ENCODE measurements at regions not wholly inside any gene's neighbourhood (a gene's known extent, or its start where the extent isn't known, plus 50 kb on each side); places are given as distances from the start of the nearest gene placed in this dataset.

DNA sequence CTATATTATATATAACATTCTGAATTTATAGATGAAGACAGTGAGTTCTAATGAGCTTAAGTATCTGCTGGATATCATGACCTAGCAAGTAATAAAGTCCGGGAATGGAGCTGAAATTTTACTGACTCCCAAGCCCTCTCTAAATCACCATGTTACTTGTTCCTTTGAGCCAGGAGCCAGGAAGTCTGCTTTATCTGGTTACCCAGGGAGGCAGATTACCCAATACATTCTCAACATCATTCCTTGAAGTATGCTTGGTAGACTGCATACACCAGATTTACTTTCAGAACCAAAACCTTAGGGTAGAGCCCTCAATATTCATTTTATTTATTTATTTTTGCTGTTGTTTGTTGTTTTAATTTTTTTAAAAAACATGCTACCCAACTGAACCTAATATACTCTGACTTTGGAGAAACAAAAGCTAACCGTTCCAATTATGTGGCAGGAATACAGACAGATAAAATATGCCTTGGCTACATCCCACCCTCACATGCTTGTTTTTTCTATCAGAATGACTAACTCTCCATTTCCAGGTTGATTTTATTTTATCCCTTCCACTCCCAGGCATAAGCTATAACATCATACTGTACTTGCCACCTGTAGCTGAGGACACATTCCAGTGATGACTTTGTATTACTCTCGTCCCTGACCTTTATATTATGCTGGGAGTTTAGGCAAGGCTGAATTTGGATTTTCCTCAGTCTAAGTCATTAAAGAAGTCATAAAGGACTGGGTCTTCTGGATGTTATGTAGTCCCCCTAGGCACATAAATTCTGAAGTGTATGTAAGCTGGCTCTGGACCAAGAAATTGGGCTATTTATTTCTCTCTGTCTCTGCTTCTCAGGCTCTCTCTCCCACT is 82.0 kb downstream of the YIPF5 start:
- Histone ChIP-seq H3K27ac (ENCODE audit: low read depth, low read length) (no peak overlapping the region), H3K4me1 (ENCODE audit: insufficient read depth, low read length) (no peaks in the 10 kb centered on the region), H3K79me2 (ENCODE audit: insufficient read depth, low read length) (no peaks in the 10 kb centered on the region), H3K4me2 (ENCODE audit: low read length) (no peak overlapping the region), H3K9me3 (ENCODE audit: insufficient read depth, low read depth, low read length) (no peaks in the 10 kb centered on the region), H4K20me1 (ENCODE audit: insufficient read depth, low read length) (no peaks in the 10 kb centered on the region), H3K4me3 (ENCODE audit: insufficient read depth, low read depth, low read length) (no peak overlapping the region), H3K27me3 (ENCODE audit: insufficient read depth, low read length) (no peaks in the 10 kb centered on the region), H2AFZ (ENCODE audit: low read depth, low read length) (no peak overlapping the region), H3K9ac (ENCODE audit: low read length) (no peak overlapping the region), H3K36me3 (ENCODE audit: insufficient read depth, low read length) (no peaks in the 10 kb centered on the region)
- Mint-ChIP-seq H3K4me1 (ENCODE audit: low read depth, unreplicated experiment) (no peaks in the 10 kb centered on the region), H3K27me3 (ENCODE audit: low read depth, unreplicated experiment) (peaks cover 5% of the 10 kb centered on the region), H3K36me3 (ENCODE audit: low read depth, unreplicated experiment) (no peaks in the 10 kb centered on the region), H3K4me3 (ENCODE audit: unreplicated experiment) (no peak overlapping the region), H3K9me3 (ENCODE audit: unreplicated experiment) (no peaks in the 10 kb centered on the region), H3K27ac (ENCODE audit: unreplicated experiment) (no peak overlapping the region)
- FAIRE-seq, result no peak
- TF ChIP-seq, protein P1, sequence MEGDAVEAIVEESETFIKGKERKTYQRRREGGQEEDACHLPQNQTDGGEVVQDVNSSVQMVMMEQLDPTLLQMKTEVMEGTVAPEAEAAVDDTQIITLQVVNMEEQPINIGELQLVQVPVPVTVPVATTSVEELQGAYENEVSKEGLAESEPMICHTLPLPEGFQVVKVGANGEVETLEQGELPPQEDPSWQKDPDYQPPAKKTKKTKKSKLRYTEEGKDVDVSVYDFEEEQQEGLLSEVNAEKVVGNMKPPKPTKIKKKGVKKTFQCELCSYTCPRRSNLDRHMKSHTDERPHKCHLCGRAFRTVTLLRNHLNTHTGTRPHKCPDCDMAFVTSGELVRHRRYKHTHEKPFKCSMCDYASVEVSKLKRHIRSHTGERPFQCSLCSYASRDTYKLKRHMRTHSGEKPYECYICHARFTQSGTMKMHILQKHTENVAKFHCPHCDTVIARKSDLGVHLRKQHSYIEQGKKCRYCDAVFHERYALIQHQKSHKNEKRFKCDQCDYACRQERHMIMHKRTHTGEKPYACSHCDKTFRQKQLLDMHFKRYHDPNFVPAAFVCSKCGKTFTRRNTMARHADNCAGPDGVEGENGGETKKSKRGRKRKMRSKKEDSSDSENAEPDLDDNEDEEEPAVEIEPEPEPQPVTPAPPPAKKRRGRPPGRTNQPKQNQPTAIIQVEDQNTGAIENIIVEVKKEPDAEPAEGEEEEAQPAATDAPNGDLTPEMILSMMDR (IDR thresholded peaks at IDR 0.05; ENCODE audit: insufficient read depth, low read depth, low read length), result no peak
- no peak for TF ChIP-seq EZH2 (IDR thresholded peaks at IDR 0.05; ENCODE audit: insufficient read depth, low read length)
- peak; percentile 40 for DNase-seq (ENCODE audit: low read depth)

DNA sequence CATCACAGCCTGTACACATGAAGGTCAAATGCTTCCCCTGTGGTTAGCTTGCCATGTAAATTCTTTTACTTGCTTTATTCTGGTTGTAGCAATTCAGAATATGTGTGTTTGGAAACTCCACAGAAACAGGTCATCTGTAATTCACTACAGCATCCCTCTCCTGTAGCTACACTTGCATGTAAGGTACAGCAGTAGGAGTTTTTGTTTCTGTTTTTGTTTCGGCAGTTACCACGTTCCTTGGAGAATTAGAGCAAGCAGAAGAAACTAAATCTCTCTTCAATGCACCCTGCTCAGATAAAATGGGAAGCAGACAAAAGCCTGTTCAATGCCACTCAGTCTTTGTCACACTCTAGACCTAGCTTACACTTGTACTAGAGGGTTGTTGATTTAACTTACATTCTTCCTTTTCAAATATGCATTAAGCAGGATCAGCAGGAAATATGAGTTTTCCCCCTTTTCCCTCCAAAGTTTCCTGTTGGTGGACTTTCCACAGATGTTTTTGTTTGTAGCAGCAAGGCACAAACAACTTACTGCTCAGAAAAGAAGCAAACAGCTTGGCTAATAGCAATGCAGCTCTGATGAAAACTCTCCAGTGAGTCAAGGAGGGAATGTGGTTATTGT is 80.9 kb downstream of the YIPF5 start:
- no peak overlapping the region for H3K4me3 Mint-ChIP-seq (ENCODE audit: unreplicated experiment)
- no peaks in the 10 kb centered on the region for H3K36me3 Mint-ChIP-seq (ENCODE audit: low read depth, unreplicated experiment)
- H3K9me3 Mint-ChIP-seq (ENCODE audit: unreplicated experiment), result no peaks in the 10 kb centered on the region
- Histone ChIP-seq H3K4me3 (ENCODE audit: insufficient read depth, low read depth, low read length) (no peak overlapping the region), H3K4me2 (ENCODE audit: low read length) (peak overlapping the region; percentile 29), H2AFZ (ENCODE audit: low read depth, low read length) (no peak overlapping the region), H3K4me1 (ENCODE audit: insufficient read depth, low read length) (no peaks in the 10 kb centered on the region), H3K27me3 (ENCODE audit: insufficient read depth, low read length) (no peaks in the 10 kb centered on the region), H3K79me2 (ENCODE audit: insufficient read depth, low read length) (no peaks in the 10 kb centered on the region), H3K9me3 (ENCODE audit: insufficient read depth, low read depth, low read length) (no peaks in the 10 kb centered on the region), H3K9ac (ENCODE audit: low read length) (no peak overlapping the region), H4K20me1 (ENCODE audit: insufficient read depth, low read length) (no peaks in the 10 kb centered on the region), H3K27ac (ENCODE audit: low read depth, low read length) (no peak overlapping the region), H3K36me3 (ENCODE audit: insufficient read depth, low read length) (no peaks in the 10 kb centered on the region)
- no peak for TF ChIP-seq EZH2 (IDR thresholded peaks at IDR 0.05; ENCODE audit: insufficient read depth, low read length)
- TF ChIP-seq, protein P1 (IDR thresholded peaks at IDR 0.05; ENCODE audit: insufficient read depth, low read depth, low read length), result no peak
- DNase-seq (ENCODE audit: low read depth), result no peak
- no peak for FAIRE-seq
- peaks cover 5% of the 10 kb centered on the region for H3K27me3 Mint-ChIP-seq (ENCODE audit: low read depth, unreplicated experiment)
- H3K27ac Mint-ChIP-seq (ENCODE audit: unreplicated experiment), result no peak overlapping the region
- no peaks in the 10 kb centered on the region for H3K4me1 Mint-ChIP-seq (ENCODE audit: low read depth, unreplicated experiment)

DNA sequence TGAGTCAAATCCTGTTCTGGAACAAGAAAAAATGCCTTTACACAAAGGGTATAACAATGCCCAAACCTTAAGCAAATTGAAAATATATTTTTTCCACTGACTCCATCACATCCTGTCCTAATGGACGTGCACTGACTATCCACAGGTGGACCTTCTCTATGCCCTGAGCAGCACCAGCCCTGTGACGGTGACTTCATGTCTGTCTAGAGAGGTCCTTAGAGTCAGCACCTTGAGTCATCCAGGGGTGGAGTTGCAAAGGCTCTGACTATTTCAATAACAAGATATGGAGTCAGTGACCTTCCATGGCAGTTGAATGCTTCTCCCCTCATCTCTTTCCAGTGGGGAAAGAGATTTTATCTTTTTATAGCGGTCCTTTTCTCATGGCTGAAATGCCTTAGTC is 78.0 kb downstream of the YIPF5 start:
- H3K27me3 Mint-ChIP-seq (ENCODE audit: low read depth, unreplicated experiment), result peaks cover 5% of the 10 kb centered on the region
- Histone ChIP-seq H3K4me2 (ENCODE audit: low read length) (no peak overlapping the region), H3K27ac (ENCODE audit: low read depth, low read length) (no peak overlapping the region), H3K9me3 (ENCODE audit: insufficient read depth, low read depth, low read length) (no peaks in the 10 kb centered on the region), H3K27me3 (ENCODE audit: insufficient read depth, low read length) (no peaks in the 10 kb centered on the region), H4K20me1 (ENCODE audit: insufficient read depth, low read length) (no peaks in the 10 kb centered on the region), H3K79me2 (ENCODE audit: insufficient read depth, low read length) (no peaks in the 10 kb centered on the region), H2AFZ (ENCODE audit: low read depth, low read length) (no peak overlapping the region), H3K9ac (ENCODE audit: low read length) (no peak overlapping the region), H3K36me3 (ENCODE audit: insufficient read depth, low read length) (no peaks in the 10 kb centered on the region), H3K4me3 (ENCODE audit: insufficient read depth, low read depth, low read length) (no peak overlapping the region), H3K4me1 (ENCODE audit: insufficient read depth, low read length) (no peaks in the 10 kb centered on the region)
- no peak overlapping the region for H3K27ac Mint-ChIP-seq (ENCODE audit: unreplicated experiment)
- TF ChIP-seq, protein P1 (IDR thresholded peaks at IDR 0.05; ENCODE audit: insufficient read depth, low read depth, low read length), result no peak
- TF ChIP-seq EZH2 (IDR thresholded peaks at IDR 0.05; ENCODE audit: insufficient read depth, low read length), result no peak
- no peak overlapping the region for H3K4me3 Mint-ChIP-seq (ENCODE audit: unreplicated experiment)
- FAIRE-seq, result no peak
- H3K36me3 Mint-ChIP-seq (ENCODE audit: low read depth, unreplicated experiment), result no peaks in the 10 kb centered on the region
- no peaks in the 10 kb centered on the region for H3K9me3 Mint-ChIP-seq (ENCODE audit: unreplicated experiment)
- no peak for DNase-seq (ENCODE audit: low read depth)
- H3K4me1 Mint-ChIP-seq (ENCODE audit: low read depth, unreplicated experiment), result no peaks in the 10 kb centered on the region
